ENCODE measurements at regions not wholly inside any gene's neighbourhood (a gene's known extent, or its start where the extent isn't known, plus 50 kb on each side); places are given as distances from the start of the nearest gene placed in this dataset.

DNA sequence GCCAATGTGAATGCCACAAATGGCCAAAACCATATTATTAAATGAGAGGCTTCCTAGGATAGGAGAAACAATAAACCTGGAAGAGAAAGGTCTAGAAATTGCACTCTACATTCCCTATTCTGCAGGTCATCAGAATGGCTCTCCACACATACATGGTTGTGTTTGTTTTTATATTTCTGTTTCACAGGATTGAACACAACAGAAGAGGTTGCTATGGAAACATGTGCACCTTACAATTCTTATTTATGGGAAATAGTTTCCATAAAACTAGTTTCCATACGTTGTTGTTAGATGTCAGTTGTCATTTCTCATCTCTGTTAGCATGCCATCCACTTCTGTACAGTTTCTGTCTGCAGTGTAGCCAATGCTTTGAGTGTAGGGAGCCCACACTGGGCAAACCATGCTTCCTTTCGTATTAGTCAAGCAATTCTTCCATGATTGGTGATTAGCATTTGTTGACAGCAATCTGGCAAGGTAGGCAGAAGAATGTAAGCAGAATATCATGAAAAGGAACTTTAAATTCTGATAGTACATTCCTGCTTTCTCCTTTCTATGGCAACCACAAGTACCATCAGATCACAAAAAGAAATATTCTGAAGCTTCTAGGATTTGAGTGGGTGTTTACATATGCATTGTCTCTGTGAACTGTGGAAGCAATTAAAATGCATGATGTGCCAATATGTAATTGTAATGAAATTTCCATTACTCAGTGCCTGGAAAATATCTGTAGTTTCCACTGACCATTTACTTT is 141.6 kb upstream of the AVPR1A start (continued):
- TF ChIP-seq, protein P1, sequence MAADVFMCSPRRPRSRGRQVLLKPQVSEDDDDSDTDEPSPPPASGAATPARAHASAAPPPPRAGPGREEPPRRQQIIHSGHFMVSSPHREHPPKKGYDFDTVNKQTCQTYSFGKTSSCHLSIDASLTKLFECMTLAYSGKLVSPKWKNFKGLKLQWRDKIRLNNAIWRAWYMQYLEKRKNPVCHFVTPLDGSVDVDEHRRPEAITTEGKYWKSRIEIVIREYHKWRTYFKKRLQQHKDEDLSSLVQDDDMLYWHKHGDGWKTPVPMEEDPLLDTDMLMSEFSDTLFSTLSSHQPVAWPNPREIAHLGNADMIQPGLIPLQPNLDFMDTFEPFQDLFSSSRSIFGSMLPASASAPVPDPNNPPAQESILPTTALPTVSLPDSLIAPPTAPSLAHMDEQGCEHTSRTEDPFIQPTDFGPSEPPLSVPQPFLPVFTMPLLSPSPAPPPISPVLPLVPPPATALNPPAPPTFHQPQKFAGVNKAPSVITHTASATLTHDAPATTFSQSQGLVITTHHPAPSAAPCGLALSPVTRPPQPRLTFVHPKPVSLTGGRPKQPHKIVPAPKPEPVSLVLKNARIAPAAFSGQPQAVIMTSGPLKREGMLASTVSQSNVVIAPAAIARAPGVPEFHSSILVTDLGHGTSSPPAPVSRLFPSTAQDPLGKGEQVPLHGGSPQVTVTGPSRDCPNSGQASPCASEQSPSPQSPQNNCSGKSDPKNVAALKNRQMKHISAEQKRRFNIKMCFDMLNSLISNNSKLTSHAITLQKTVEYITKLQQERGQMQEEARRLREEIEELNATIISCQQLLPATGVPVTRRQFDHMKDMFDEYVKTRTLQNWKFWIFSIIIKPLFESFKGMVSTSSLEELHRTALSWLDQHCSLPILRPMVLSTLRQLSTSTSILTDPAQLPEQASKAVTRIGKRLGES (CRISPR knock-in tag; IDR thresholded peaks at IDR 0.05; ENCODE audit: borderline replicate concordance), result no peak
- TF ChIP-seq ZNF260 (CRISPR knock-in tag; IDR thresholded peaks at IDR 0.05; ENCODE audit: borderline replicate concordance, low read depth), result no peak
- TF ChIP-seq ZNF382 (CRISPR knock-in tag; IDR thresholded peaks at IDR 0.05; ENCODE audit: borderline replicate concordance), result no peak
- TF ChIP-seq SETDB1 (CRISPR knock-in tag; IDR thresholded peaks at IDR 0.05; ENCODE audit: borderline replicate concordance), result no peak
- no peak for TF ChIP-seq TBX3 (IDR thresholded peaks at IDR 0.05; ENCODE audit: borderline replicate concordance)

DNA sequence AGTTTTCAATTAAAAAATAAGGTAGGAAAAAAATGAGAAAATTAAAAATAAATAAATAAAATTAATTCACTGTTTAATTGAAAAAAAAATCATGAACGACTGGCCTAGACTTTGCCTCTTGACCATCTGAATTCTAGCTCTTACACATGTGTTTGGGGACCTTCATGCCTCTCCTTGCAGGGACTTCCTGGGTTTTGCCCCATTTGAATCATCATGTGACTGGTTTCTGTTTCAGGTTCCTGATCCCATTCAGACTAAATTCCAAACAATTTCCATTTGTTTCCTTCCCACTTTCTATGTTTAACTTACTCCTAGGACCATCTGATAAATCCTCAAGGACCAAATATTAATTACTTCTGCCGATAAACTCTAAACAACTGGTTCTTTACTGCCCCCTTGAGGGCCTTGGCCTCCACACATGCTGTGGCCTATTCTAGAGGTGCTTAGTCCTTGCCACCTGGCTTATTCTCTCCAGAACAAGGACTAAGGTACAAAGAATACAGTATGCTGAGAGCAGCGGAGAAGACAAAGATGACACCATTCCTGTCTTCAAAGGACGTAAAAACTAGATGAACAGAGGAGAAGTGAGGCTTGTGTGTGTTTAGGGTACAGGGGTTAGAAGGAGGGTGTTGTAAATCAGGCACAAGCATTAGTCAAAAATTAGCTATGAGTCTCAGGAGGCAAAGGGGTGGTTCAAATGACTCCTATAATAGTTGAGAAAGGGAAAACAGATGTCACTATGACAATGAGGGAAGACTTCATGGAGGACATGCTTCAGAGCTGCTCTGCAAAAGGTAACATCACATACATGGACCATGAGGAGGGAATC is 125.8 kb upstream of the AVPR1A start:
- under 1% methylated on average over 4 of the region's 4 CpGs for WGBS (ENCODE audit: low lambda C conversion rate)
- Histone ChIP-seq H3K4me3 (replicated peaks in 1 of 3; ENCODE audit: insufficient read depth in 1 of 3, low read depth in 2 of 3, low read length in 3 of 3) (no peak overlapping the region; a peak in 1 of 6 replicates), H3K27ac (ENCODE audit: extremely low read length, insufficient read depth, low read length) (no peak overlapping the region), H3K9me3 (ENCODE audit: low read length) (no peaks in the 10 kb centered on the region), H4K20me1 (ENCODE audit: insufficient read depth, low read length) (no peaks in the 10 kb centered on the region), H3K79me2 (ENCODE audit: insufficient read depth, low read length) (no peaks in the 10 kb centered on the region), H3K4me1 (ENCODE audit: insufficient read depth, low read length) (no peaks in the 10 kb centered on the region), H3K36me3 (replicated peaks in 1 of 2; ENCODE audit: control insufficient read depth in 1 of 2, insufficient read depth in 2 of 2, low read length in 2 of 2) (no peaks in the 10 kb centered on the region), H3K9ac (ENCODE audit: insufficient read depth, low read depth, low read length) (no peak overlapping the region), H3K27me3 (ENCODE audit: control insufficient read depth in 1 of 2, insufficient read depth in 2 of 2, low read length in 2 of 2) (no peaks in the 10 kb centered on the region), H3K4me2 (ENCODE audit: low read depth, low read length) (0 out of 2 replicates have a peak overlapping the region, but pooled peaks have one; percentile 37), H2AFZ (ENCODE audit: low read length) (no peak overlapping the region)
- POLR2A ChIA-PET, result no interaction called here
- CTCF ChIA-PET (ENCODE audit: low intra/inter-chr PET ratio, low total read pairs), result interaction anchor here (1.5 to 2.7 kb wide), 2 partner anchors 125 to 173 kb away, joined by 5 to 9 read pairs; no protein-coding TSS in a partner anchor
- intact Hi-C loops (cut with micrococcal nuclease; ENCODE audit: unreplicated experiment) (loop anchor here (1.0 kb wide), 2 partner anchors 124 to 173 kb away; no protein-coding TSS in a partner anchor), in situ Hi-C loops (cut with HindIII; ENCODE audit: extremely low pct_ligation_motif_present, low pct_unique_long_range_greater_than_20kb) (no loop called here)
- ATAC-seq, result peak; percentile 94
- FAIRE-seq, result no peak
- no peak for TF ChIP-seq PHF20 (CRISPR knock-in tag; IDR thresholded peaks at IDR 0.05)
- peak; percentile 32; the same call in 1 of the 2 replicates for TF ChIP-seq SMC3 (IDR thresholded peaks at IDR 0.05; ENCODE audit: low read length)
- TF ChIP-seq ZEB1 (IDR thresholded peaks at IDR 0.05; ENCODE audit: insufficient replicate concordance, low read depth), result no peak
- TF ChIP-seq TAF15 (IDR thresholded peaks at IDR 0.05; ENCODE audit: low read depth, low read length, poor library complexity, severe bottlenecking), result no peak
- TF ChIP-seq, protein P2, sequence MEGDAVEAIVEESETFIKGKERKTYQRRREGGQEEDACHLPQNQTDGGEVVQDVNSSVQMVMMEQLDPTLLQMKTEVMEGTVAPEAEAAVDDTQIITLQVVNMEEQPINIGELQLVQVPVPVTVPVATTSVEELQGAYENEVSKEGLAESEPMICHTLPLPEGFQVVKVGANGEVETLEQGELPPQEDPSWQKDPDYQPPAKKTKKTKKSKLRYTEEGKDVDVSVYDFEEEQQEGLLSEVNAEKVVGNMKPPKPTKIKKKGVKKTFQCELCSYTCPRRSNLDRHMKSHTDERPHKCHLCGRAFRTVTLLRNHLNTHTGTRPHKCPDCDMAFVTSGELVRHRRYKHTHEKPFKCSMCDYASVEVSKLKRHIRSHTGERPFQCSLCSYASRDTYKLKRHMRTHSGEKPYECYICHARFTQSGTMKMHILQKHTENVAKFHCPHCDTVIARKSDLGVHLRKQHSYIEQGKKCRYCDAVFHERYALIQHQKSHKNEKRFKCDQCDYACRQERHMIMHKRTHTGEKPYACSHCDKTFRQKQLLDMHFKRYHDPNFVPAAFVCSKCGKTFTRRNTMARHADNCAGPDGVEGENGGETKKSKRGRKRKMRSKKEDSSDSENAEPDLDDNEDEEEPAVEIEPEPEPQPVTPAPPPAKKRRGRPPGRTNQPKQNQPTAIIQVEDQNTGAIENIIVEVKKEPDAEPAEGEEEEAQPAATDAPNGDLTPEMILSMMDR (CRISPR knock-in tag; IDR thresholded peaks at IDR 0.05), result peak; percentile 69
- TF ChIP-seq STAG1 (CRISPR knock-in tag; IDR thresholded peaks at IDR 0.05), result peak; percentile 62
- TF ChIP-seq ZNF343 (CRISPR knock-in tag; IDR thresholded peaks at IDR 0.05), result no peak
- TF ChIP-seq HNF4A (CRISPR knock-in tag; IDR thresholded peaks at IDR 0.05), result no peak
- no peak for TF ChIP-seq CREB1 (IDR thresholded peaks at IDR 0.05)
- TF ChIP-seq CREB1 (CRISPR knock-in tag; IDR thresholded peaks at IDR 0.05), result no peak
- DNase-seq (ENCODE audit: low spot score), result peak; percentile 44
- BruUV-seq (replicated peaks), result no TSS peak

Data from HepG2 (cell line).